BLaER1 treated with 17β-estradiol and CSF1 and Interleukin-3, amounts not matched to agents 10 nM and 100 nM (cell line): ENCODE measurements at regions not wholly inside any gene's neighbourhood (a gene's known extent, or its start where the extent isn't known, plus 50 kb on each side); places are given as distances from the start of the nearest gene placed in this dataset.

ENCODE experiments used
- H3K27ac ChIP-seq, 11 experiments: shearing (Covaris generic); formaldehyde crosslinking; 2 replicates each; pipeline ENCODE4 v1.8.1; 2022
- H3K27me3 ChIP-seq, 11 experiments: shearing (Covaris generic); formaldehyde crosslinking; 2 replicates each; pipeline ENCODE4 v1.8.1; 2022
- H3K36me3 ChIP-seq, 11 experiments: shearing (Covaris generic); formaldehyde crosslinking; 2 replicates each; pipeline ENCODE4 v1.8.1; 2022
- H3K4me1 ChIP-seq, 10 experiments: shearing (Covaris generic); formaldehyde crosslinking; 2 replicates each; pipeline ENCODE4 v1.8.1; 2022
- H3K4me2 ChIP-seq, 11 experiments: shearing (Covaris generic); formaldehyde crosslinking; 2 replicates each; pipeline ENCODE4 v1.8.1; 2022
- H3K4me3 ChIP-seq, 10 experiments: shearing (Covaris generic); formaldehyde crosslinking; 2 replicates each; pipeline ENCODE4 v1.8.1; 2022
- H3K9ac ChIP-seq, 11 experiments: shearing (Covaris generic); formaldehyde crosslinking; 2 replicates each; pipeline ENCODE4 v1.8.1; 2022
- H3K9me3 ChIP-seq, 11 experiments: shearing (Covaris generic); formaldehyde crosslinking; replicated peaks in 1 of 11; 2 replicates each; pipeline ENCODE4 v1.8.1; 2022
- H4K20me1 ChIP-seq, 11 experiments: shearing (Covaris generic); formaldehyde crosslinking; 2 replicates each; pipeline ENCODE4 v1.8.1; 2022
- Cebpa-rat ChIP-seq, 11 experiments: shearing (Covaris generic); IDR thresholded peaks; 2 replicates each; pipeline ENCODE4 v1.8.1; 2022

- Histone ChIP-seq H3K36me3 (no peaks in the 10 kb centered on the region), H4K20me1 (no peaks in the 10 kb centered on the region), H3K4me3 (no peak overlapping the region), H3K9me3 (peaks cover 24 to 38% (median 29%) of the 10 kb centered on the region in 11 experiments), H3K4me1 (peaks cover 0 to 18% (median 13%) of the 10 kb centered on the region in 10 experiments; a peak in 17 of 20 replicates), H3K27ac (no peak overlapping the region), H3K4me2 (peak overlapping the region; percentile 13 to 76 (median 52); a peak in 19 of 22 replicates), H3K9ac (no peak overlapping the region), H3K27me3 (peaks cover 0 to 4% (median 0%) of the 10 kb centered on the region in 11 experiments; a peak in 1 of 22 replicates)
- no peak for TF ChIP-seq Cebpa-rat (IDR thresholded peaks at IDR 0.05)
These were observed 121.1 kb downstream of the IRX5 start for GRCh38 chr16:55051571-55052347.

DNA sequence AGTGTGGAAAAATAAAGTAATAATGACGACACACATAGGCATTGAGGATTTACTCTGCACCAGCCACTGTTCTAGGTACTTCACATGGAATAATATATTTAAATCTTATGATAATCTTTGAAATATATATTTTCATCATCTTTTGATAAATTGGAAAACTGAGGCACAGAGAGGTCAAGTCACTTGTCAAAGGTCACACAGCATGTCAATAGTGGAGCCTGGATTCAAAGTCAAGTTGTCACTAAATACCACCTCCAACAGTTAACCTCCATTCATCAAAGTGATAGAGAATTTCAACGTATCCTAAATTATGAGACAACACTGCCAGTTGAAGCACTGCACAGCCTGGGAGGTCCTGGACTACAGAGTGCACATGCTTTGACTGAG lies 121.7 kb downstream of the IRX5 start:
- Histone ChIP-seq H3K4me1 (peaks cover 0 to 18% (median 13%) of the 10 kb centered on the region in 10 experiments; a peak in 17 of 20 replicates), H3K27ac (no peak overlapping the region), H3K4me2 (no peak overlapping the region), H3K4me3 (no peak overlapping the region), H3K36me3 (no peaks in the 10 kb centered on the region), H4K20me1 (no peaks in the 10 kb centered on the region), H3K9ac (no peak overlapping the region), H3K9me3 (peaks cover 27 to 41% (median 32%) of the 10 kb centered on the region in 11 experiments), H3K27me3 (peaks cover 0 to 7% (median 0%) of the 10 kb centered on the region in 11 experiments; a peak in 2 of 22 replicates)
- no peak for TF ChIP-seq Cebpa-rat (IDR thresholded peaks at IDR 0.05)

GRCh38 chr16:55052741-55053415 lies 122.2 kb downstream of the IRX5 start:
- no peak for TF ChIP-seq Cebpa-rat (IDR thresholded peaks at IDR 0.05)

GRCh38 chr16:55055262-55055661 lies 124.6 kb downstream of the IRX5 start:
- Histone ChIP-seq H3K4me2 (no peak overlapping the region), H3K9ac (no peak overlapping the region), H3K4me1 (peaks cover 0 to 16% (median 14%) of the 10 kb centered on the region in 10 experiments; a peak in 17 of 20 replicates), H3K27me3 (peaks cover 0 to 7% (median 0%) of the 10 kb centered on the region in 11 experiments; a peak in 2 of 22 replicates), H3K4me3 (no peak overlapping the region), H4K20me1 (no peaks in the 10 kb centered on the region), H3K27ac (no peak overlapping the region), H3K9me3 (peaks cover 27 to 41% (median 32%) of the 10 kb centered on the region in 11 experiments), H3K36me3 (no peaks in the 10 kb centered on the region)
- no peak for TF ChIP-seq Cebpa-rat (IDR thresholded peaks at IDR 0.05)

More at GRCh38 chr16:55052741-55053415, 122.2 kb downstream of the IRX5 start:
- Histone ChIP-seq H4K20me1 (no peaks in the 10 kb centered on the region), H3K4me1 (peaks cover 0 to 18% (median 13%) of the 10 kb centered on the region in 10 experiments; a peak in 17 of 20 replicates), H3K9ac (no peak overlapping the region), H3K36me3 (no peaks in the 10 kb centered on the region), H3K27ac (no peak overlapping the region), H3K4me3 (no peak overlapping the region), H3K4me2 (no peak overlapping the region), H3K9me3 (peaks cover 27 to 41% (median 32%) of the 10 kb centered on the region in 11 experiments), H3K27me3 (peaks cover 0 to 7% (median 0%) of the 10 kb centered on the region in 11 experiments; a peak in 2 of 22 replicates)

GRCh38 chr16:55056585-55057401 lies 126.1 kb downstream of the IRX5 start:
- peaks cover 0 to 13% (median 7%) of the 10 kb centered on the region in 10 experiments; a peak in 15 of 20 replicates for H3K4me1 ChIP-seq
- H3K4me3 ChIP-seq = no peak overlapping the region
- no peak overlapping the region for H3K4me2 ChIP-seq
- no peaks in the 10 kb centered on the region for H4K20me1 ChIP-seq
- no peak overlapping the region for H3K27ac ChIP-seq
- no peak for TF ChIP-seq Cebpa-rat (IDR thresholded peaks at IDR 0.05)
- peaks cover 0 to 7% (median 0%) of the 10 kb centered on the region in 11 experiments; a peak in 2 of 22 replicates for H3K27me3 ChIP-seq
- peaks cover 27 to 41% (median 32%) of the 10 kb centered on the region in 11 experiments for H3K9me3 ChIP-seq
- no peaks in the 10 kb centered on the region for H3K36me3 ChIP-seq
- H3K9ac ChIP-seq = no peak overlapping the region

DNA sequence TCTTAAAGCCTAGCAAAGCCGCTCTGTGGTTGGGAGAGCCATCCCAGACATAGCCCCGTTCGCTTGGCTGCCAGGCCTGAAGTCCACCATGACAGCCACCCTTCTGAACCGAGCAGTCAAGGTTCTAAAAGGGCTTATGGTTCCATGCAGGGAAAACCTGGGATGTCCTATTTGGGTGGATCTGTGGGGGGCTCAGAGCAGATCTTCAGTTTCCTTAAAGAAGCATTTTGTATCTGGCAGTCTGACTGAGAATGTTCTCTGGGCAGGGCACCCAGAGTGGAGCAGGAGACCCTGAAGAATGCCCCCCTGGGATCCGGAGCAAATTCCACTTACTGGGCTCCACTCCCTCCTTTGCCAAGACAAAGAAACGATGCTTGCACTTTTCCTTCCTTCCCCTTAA lies 127.2 kb downstream of the IRX5 start:
- H3K4me2 ChIP-seq = no peak overlapping the region
- no peak overlapping the region for H3K27ac ChIP-seq
- H3K4me3 ChIP-seq = no peak overlapping the region
- H3K4me1 ChIP-seq = peaks cover 0 to 10% (median 5%) of the 10 kb centered on the region in 10 experiments; a peak in 4 of 20 replicates
- TF ChIP-seq Cebpa-rat (IDR thresholded peaks at IDR 0.05) = no peak
- H3K27me3 ChIP-seq = peaks cover 0 to 7% (median 0%) of the 10 kb centered on the region in 11 experiments; a peak in 2 of 22 replicates
- H3K36me3 ChIP-seq = no peaks in the 10 kb centered on the region
- no peaks in the 10 kb centered on the region for H4K20me1 ChIP-seq
- H3K9ac ChIP-seq = no peak overlapping the region
- H3K9me3 ChIP-seq = peaks cover 27 to 41% (median 32%) of the 10 kb centered on the region in 11 experiments

- H3K4me3 ChIP-seq = no peak overlapping the region
- no peak overlapping the region for H3K4me2 ChIP-seq
- no peak for TF ChIP-seq Cebpa-rat (IDR thresholded peaks at IDR 0.05)
- peaks cover 0 to 7% (median 0%) of the 10 kb centered on the region in 11 experiments; a peak in 2 of 22 replicates for H3K27me3 ChIP-seq
- H3K27ac ChIP-seq = no peak overlapping the region
- peaks cover 27 to 41% (median 32%) of the 10 kb centered on the region in 11 experiments for H3K9me3 ChIP-seq
- H3K9ac ChIP-seq = no peak overlapping the region
- H3K36me3 ChIP-seq = no peaks in the 10 kb centered on the region
- peaks cover 0 to 10% (median 5%) of the 10 kb centered on the region in 10 experiments; a peak in 4 of 20 replicates for H3K4me1 ChIP-seq
- H4K20me1 ChIP-seq = no peaks in the 10 kb centered on the region
These were observed 127.9 kb downstream of the IRX5 start for GRCh38 chr16:55058576-55058975.

DNA sequence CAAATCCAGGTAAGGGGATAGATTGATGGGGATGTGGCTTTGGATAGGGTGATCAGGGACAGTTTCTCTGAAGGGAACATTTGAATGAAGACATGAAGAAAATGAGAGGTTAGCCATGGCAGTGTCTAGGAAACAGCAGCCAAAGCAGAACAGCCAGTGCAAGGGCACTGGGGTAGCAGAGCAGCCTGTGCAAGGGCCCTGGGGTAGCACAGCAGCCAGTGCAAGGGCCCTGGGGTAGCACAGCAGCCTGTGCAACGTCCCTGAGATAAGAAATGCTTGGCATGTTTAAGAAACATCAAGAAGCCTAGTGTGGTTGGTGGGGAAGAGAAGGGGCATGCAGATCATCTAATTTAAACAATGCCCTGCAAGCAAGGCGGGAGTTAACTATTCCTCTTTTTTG lies 128.5 kb downstream of the IRX5 start:
- Histone ChIP-seq H3K27me3 (peaks cover 0 to 7% (median 0%) of the 10 kb centered on the region in 11 experiments; a peak in 2 of 22 replicates), H3K4me3 (no peak overlapping the region), H4K20me1 (no peaks in the 10 kb centered on the region), H3K9ac (no peak overlapping the region), H3K36me3 (no peaks in the 10 kb centered on the region), H3K9me3 (peaks cover 25 to 35% (median 27%) of the 10 kb centered on the region in 11 experiments), H3K4me1 (peaks cover 0 to 10% (median 5%) of the 10 kb centered on the region in 10 experiments; a peak in 4 of 20 replicates), H3K27ac (no peak overlapping the region), H3K4me2 (no peak overlapping the region)
- no peak for TF ChIP-seq Cebpa-rat (IDR thresholded peaks at IDR 0.05)
